Stimulated activated CD4-positive, alpha-beta T cell treated with anti-CD3 and anti-CD28 coated beads, TNF-alpha, amount 100 ng/mL, for 48 hours (primary cell): ENCODE measurements at regions not wholly inside any gene's neighbourhood (a gene's known extent, or its start where the extent isn't known, plus 50 kb on each side); places are given as distances from the start of the nearest gene placed in this dataset.

Experiments used
- DNase-seq, 3 donors: peaks; one replicate each; pipeline ENCODE4 v3.0.0-alpha.2; 2020; ENCODE audit warnings: low read depth in 3 of 3

DNA sequence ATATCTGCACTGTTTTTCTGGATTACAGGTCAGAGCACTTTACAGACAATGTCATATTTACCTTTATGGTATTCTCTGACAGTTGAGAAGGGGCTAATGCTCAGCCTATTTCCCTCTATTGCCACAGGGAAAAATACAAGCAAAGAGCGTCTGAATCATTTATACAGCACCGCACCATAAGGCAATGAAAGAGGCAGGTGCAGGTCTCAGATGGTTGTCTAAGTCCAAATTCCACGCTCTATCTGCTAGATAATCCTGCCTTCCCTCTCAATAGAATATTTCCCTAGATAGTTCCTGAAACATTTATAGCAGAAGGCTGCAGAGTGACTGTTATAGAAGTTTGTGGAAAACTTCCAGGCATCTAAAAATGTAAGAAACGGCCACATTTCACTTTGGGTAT, 446.1 kb upstream of the CDH6 start:
- no peak for DNase-seq

DNA sequence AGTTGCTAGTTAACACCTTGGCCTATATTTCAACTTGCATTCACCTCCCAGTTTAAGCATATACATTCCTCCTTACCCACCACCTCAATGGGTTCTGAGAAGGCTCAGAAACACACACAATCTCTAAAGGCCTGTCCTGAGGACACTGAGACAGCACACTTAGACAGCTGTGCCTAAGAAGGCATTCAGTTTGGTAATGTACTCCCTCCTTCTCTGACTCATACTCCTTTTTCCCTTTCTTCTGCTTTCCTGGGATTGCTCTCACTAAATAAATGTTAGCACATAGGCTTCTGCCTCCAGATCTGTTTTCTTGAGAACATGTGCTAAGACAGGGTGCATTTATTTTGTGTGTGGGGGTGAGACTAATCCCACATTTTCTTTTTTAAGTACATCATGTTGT, 456.8 kb upstream of the CDH6 start:
- DNase-seq: no peak

DNA sequence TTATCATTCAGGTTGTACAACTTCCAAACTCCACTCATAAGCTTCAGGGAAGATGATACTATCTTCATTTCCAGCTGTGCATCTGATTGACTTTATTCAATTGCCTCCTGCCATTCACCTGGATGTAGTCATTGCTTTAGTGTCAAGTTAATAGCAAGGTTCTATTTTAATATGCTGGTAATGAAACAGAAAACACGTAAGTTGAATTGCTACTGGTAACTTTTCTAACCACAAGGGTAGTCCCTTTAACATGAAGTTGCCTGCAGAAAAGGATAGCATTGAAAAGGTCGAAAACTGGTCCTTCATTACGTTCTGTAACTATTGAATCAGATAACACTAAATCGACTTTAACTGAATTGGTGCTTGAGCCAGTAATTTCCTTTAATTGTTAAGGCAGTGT, 459.4 kb upstream of the CDH6 start:
- DNase-seq: no peak

DNA sequence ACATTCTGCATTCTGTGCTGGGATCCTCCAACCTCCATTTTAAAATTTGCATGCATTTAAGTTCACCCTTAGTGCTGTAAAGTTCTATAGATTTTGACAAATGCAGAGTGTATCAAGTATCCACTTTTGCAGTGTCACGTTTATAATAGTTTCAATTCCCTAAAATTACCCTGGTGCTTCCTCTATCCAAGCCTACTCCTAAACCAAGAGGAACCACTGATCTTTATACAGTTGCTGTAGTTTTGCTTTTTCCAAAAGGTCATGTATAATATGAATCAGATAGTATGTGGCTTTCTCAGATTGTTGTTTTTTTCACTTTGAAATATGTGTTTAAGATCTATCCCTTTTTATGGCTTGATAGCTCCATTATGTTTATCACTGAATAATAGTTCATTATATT, 468.4 kb upstream of the CDH6 start:
- DNase-seq: no peak

DNA sequence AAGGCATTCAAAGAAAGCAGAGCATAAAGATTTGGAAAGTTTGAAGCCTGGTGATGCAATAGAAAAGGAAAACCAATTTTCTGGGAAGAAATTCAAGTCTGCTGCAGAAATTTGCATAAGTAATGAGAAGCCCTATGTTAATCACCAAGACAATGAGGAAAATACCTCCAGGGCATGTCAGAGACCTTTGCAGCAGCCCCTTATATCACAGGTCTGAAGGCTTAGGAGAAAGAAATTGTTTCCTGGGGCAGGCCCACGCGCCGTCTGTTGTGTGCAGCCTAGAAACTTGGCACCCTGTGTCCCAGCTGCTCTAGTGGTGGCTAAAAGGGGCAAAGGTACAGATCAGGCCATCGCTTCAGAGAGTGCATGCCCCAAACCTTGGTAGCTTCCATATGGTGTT, 495.3 kb upstream of the CDH6 start:
- no peak for DNase-seq

DNA sequence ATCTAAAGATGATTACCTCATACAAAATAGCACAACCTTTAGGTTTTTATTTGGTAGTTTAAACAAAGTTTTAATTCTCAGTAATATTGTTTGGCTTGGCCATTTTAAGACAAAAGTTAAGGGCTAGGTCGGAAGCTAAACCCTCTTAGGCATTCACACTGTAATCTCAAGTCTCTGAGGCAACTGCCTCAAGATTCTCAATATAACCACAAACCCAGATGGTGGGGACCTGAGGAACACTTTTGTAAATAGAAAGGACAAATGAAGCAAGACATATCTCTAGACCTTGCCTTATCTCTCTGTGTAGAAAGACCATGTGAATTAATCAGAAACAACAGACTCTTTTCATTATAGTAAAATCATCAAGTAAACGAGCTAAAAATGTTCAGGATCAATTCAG, 500.2 kb upstream of the CDH6 start:
- DNase-seq: no peak

DNA sequence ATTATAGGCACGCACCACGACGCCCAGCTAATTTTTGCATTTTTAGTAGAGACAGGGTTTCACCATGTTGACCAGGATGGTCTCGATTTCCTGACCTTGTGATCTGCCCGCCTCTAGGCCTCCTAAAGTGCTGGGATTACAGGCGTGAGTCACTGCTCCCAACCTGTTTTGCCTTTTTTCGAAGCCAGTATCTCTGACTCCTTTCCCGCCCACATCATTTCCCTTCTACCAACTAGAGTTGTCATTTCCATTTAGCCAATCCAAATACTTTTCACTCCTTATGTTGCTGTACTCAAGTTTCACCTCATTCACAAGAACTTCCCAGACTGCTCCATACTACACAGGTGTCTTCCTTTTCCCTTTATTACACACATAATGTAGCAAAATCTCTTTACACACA, 502.6 kb upstream of the CDH6 start:
- no peak for DNase-seq

DNA sequence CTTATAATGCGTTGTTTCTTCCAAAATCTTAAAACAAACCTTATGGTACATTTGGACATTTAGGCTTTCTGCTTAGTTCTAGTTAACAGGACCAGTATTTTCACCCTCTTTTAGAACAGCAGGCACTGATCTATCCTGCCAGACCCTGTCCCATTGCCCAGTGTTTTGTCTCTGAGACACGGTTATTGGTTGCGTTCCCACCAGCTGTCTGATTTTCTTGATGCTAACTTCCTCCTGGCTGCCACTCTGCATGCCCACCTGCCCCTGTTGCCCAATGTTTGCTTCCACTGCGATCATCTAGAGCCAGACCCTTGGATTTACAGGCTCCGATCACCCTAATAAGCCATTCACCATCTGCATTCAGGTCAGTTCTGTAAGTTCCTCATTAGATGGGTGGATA, 506.0 kb upstream of the CDH6 start:
- no peak for DNase-seq

DNA sequence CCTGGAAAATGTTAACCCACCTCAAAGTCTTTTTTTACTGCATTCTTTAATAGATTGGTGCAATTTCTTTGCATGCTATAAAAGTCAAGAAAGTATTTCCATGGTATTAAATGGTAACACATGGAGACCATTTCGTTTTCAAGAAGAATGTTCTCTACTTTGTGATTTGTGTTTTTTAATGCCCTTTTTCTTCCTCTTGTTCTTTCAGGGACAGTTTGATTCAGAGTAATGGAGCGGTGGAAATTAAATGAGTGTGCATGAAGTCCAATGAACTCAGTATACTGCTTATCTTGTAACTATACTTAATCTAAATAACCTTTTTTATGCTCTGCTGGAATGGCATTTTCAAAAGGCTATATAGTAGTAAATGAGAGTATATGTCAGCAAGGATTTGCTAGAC, 507.0 kb upstream of the CDH6 start:
- DNase-seq: no peak

DNA sequence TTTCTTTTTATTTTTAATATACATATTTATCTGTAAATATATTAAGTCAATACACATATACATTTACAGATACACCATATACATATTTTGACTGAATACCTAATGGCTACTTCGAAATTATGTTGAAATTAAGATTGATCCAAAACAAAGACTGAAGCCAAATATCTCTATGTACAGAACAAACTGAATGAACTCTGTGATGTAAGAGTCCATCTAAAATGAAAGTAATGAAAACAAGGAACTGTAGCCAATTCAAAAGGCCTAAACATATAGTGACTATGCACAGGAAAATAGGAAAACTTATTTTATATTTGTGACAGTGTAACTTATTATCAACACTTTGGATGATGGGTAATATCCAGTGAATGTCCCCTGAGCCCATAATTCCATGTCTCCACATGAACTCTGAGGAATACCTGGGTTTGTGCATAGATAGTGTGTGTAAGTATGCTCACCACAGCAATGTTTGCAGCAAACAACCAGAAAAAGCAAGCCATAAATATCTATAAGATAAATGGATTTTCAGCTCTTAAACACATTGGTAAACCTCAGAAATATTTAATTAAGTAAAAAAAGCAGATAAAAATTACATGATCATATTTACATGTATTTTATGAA, 517.2 kb upstream of the CDH6 start:
- no peak for DNase-seq

DNA sequence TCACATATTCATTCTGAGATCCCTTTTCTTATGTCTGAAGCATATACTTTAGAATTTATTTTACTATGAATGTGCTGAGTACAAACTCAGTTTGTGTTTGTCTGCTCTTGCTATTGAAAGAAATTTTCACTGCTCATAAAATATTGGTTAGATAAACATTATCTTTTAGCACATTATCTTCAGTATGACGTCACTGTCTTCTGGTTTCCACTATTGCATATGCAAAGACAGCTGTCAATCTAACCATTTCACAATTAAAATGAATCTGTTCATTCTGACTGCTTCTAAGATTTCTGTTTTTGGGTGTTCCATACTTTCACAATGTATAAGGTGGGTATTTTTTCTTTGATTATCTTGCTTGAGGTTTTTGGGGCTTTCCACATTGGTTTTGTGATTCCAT, 526.2 kb upstream of the CDH6 start:
- DNase-seq: no peak

DNA sequence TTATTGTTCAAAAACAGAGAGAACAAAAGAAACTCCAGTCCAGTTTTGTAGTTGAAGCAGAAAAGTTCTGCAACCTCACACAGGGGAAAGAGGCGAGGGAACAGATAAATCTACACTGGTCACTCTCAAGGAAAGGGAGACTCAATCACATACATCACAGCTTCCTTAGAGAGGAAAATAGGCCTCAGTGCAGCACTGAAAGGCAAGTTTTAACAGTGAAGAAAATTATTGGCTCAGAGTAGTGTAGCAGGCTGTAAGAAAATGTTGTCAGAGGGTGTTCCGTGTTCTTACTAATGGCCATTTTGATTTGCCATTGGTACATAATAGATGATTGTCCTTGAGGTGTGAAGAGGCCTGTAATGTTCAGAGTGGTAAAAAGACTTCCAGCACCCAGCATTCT, 530.0 kb upstream of the CDH6 start:
- DNase-seq: no peak

DNA sequence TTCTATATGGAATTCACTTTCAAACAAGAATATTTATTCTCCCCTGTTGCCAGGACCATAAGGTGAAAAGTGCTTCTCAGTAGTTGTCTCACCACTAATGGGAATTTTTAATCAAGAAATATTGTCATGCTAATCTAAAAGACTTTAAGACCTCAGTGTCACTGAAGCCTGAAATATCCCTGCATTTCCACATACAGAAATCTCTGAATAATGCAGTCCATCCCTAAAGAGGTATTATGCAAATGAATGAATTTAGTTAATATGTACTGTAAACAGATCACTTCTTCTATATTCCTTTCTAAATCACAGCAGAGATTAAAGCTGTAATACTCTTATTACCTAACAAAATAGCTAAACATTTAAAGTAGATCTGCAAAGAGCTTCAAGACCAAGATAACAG, 531.1 kb upstream of the CDH6 start:
- no peak for DNase-seq

DNA sequence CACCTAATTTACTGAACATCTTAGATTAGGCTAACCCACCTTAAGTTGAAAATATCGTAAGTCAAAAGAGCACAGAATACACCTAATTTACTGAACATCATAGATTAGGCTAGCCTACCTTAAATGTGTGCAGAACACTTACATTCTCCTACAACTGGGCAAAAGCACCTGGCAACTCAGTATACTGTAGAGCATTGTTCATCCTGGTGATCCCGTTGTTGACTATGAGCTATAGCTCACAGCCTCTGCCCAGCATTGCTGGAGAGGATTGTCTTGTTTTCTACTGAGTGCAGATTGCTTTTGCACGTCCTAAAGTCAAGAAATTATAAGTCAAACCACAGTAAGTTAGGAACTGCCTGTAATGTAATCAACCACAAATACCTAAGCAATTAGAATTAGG, 531.8 kb upstream of the CDH6 start:
- DNase-seq: no peak

DNA sequence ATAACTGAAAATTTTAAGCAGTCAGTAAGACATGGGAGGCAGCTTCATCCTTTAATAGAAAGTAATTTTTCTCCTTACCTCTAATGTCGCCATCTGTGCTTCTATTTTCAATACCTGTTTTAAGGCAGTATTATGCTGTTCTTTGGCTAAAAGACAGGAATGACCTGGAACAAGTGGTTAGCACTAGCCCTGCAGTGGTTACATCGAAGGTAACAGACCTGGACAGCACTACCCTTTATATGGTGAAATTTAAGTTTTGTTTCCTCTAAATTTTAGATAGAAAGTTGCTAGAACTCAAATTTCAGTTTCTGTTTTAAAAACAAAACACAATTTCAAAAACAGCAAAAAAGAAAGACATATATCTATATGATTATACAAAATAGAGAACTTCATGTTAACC, 534.1 kb upstream of the CDH6 start:
- DNase-seq: no peak

DNA sequence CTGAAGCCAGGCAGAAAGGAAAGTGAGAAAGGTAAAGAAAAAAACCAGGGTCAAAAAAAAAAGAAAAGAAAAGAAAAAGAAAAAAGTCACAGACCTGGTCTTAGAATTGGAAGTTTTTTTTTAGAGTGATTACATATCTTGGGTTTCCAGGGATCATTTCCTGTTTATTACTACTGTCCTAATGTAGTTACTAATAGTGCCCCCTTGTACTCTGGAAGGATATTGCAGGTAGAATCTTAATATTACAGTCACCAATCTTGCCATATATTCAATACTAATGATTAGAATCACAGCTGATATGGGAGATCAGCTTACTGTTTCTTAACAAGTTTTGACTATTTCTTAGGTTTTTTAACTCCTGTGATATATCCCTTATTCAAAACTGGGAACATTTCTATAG, 543.2 kb upstream of the CDH6 start:
- no peak for DNase-seq

DNA sequence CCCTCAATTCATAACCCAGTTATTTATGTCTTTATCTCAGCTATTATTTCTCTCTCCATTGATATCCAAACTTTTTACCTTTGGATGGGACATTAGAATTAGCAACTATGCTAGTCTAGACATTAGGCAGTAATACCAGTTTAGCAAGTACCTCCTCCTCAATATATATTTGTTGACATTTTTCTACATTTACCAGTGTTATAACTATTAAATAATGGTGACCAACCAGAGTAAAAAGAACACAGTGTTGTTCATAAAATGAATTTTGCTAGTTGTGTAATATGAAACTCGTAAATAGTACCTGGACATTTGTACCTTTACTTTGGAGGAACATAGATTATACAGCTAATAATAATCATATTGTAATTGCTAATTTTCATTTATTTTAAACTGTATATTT, 554.6 kb upstream of the CDH6 start:
- no peak for DNase-seq

DNA sequence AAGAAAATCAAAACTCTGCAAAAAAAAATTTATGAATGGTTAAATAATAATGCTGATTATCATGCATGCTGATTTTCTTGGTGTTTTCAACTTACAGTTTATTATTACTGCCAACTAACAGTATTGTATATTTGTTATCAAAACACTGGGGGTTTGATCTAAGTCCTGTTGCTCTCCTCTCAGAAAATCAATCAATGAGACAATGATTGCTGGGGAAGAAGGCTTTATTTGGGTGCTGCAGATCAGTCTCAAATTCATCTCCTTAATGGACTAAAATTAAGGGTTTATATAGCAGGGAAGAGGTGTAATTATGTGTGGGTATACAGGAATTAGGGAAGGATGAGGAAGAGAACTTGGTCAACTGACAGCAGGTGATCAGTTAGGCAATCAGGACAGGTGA, 565.5 kb upstream of the CDH6 start:
- DNase-seq: no peak

DNA sequence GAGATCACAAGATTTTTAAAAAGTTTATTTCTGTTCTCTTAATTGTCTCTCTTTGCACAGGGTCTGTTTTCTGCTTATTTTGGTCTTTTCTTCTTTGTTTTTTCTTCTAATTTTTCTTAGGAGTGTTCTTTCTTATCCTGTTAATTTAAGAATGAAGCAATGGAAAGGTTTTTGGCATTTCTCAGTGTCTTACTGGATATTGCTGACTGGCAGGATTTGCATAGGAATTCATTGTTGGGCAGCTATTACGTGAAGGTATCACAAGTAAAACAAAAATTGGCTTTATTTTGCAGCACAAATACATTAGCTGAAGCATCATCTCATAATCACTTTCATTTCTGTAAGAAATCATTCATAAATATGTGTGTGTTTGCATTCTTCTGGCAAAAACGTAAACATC, 566.9 kb upstream of the CDH6 start:
- no peak for DNase-seq

DNA sequence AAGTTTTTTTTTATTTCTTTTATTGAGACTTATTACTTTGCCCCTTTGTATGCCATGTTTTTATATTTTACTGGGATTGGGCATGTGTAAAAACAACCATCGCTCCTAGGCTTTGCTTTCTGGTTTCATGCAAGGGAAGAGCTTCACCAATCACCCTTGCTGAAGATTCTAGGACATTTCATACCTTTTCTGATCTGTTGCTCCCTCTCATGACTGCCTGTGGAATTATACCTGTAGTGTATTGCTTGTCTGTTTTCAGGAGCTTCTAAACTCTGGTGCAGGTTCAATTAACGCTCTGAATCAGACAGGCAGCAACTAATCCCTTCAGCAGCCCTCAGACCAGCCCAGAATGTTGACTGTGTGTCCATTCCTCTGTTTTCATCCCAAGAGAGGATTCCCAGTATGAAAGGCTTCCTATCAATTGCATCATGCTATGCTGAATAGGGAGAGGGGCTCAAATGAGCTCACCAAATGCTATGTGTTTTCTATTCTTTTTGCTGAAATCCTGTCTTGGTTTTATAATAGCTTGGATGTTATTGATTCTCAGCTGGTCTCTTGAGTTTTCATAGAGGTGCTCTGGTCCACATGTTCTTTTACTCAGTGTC, 572.9 kb upstream of the CDH6 start:
- DNase-seq: no peak

DNA sequence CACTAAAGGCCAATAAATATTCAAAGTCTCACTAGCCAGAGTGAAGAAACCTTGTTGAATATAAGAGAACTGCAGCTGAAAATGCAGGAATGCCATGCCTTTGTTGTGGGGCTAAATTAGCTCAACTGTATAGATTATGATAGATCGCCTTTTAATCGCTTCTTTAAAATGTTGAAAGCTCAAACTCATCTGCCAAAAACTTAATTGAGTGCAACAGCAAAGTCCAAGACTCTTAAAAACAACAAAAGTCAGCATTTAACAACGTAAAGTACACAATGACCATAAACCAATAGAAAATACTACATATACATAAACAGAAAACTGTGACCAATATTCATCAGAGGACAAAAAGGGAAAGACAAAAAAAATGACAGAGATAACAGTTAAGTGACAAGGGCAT, 585.0 kb upstream of the CDH6 start:
- no peak for DNase-seq

DNA sequence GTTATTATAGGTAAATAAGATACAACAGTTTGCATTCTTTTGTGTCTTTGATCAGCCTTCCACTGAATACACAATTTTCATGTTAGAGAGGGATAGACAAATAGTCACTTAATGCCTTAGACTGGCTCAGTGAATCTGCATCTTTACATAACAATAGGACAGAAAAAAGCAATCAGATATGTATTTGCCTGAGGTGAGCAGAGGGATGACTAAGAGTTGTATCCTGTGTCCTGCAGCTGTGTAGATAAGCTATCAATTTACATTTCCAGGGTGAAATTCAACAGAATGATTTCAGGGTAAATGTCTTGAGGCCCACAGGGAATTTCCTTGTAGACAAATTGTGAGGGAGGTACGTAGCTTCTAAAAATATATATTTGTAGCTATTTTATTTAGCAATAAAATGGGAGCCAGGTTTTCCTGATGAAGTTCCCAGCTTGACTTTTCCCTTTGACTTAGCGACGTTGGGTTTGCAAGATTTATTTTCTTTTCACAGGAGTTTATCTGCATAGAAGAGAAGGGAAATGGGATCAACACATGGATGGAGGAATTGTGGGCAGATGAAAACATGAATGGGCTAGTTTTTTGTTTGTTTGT, 586.1 kb upstream of the CDH6 start:
- DNase-seq: no peak

DNA sequence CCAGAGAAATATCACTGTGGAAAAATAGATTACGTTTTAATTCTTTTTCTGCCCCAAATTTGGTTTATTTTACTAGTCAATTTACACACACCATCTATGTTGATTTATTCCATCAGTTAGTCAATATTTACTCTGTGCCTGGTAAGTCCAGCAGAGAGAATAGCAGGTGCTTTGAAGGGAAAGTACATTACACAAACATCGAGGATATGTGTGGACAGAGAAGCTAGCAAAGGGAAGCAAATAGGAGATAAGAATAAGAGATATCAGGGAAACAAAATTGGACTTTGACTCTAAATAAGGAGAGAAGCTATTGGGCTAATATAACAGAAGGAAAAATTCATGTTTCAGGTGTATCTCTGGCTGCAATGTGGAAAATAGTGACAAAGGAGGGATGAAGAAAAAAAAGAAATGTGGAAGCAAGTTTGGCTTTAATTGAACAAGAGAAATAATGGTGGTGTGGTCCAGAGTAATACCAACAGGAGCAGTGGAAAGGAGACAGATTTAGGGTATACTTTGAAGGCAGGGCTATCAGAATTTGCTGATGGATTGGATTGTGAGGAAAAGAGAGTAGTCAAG, 587.7 kb upstream of the CDH6 start:
- no peak for DNase-seq
